IMR-90 (cell line): ENCODE measurements at regions not wholly inside any gene's neighbourhood (a gene's known extent, or its start where the extent isn't known, plus 50 kb on each side); places are given as distances from the start of the nearest gene placed in this dataset.

Experiments used
- ATAC-seq: fragments of 200-7000 bp; cut with Tn5 transposase; 2 replicates; pipeline ENCODE4 v1.9.1; 2020; ENCODE audit warnings: low read depth, mild to moderate bottlenecking, moderate library complexity
- BruUV-seq: library from RNA; stranded (reverse); fragments of 400-500 nt; replicated peaks from 2 replicates; lab custom pipeline; 2021; lab: Mats Ljungman, UMichigan
- CTCF ChIA-PET: fragments of 300-600 bp; formaldehyde crosslinking; extraction: SDS; loops from one replicate; lab custom pipeline; 2021; ENCODE audit warnings: antibody characterized with exemption; lab: Yijun Ruan, JAX
- POLR2A ChIA-PET: fragments of 300-600 bp; sonication (Branson Sonifier 250); formaldehyde crosslinking; loops from one replicate; lab custom pipeline; 2022; ENCODE audit warnings: antibody characterized with exemption; ENCODE audit not compliant: unreplicated experiment; lab: Charles Lee
- DNase-seq: peaks from one replicate; pipeline ENCODE4 v3.0.0; 2013
- H2AFZ ChIP-seq: replicated peaks from 2 replicates; pipeline ENCODE3; 2013; ENCODE audit warnings: low read length, mild to moderate bottlenecking; ENCODE audit not compliant: poor library complexity
- H2AK5ac ChIP-seq: 2 replicates; pipeline ENCODE4 v1.6.1; 2013; ENCODE audit warnings: low read depth, low read length, inconsistent platforms
- H2AK9ac ChIP-seq: replicated peaks from 2 replicates; pipeline ENCODE3; 2013; ENCODE audit warnings: mild to moderate bottlenecking, low read depth, low read length, moderate library complexity; ENCODE audit not compliant: poor library complexity
- H2BK120ac ChIP-seq: 2 replicates; pipeline ENCODE4 v1.6.1; 2013; ENCODE audit warnings: low read depth, low read length, inconsistent platforms
- H2BK15ac ChIP-seq: 3 replicates; pipeline ENCODE4 v1.6.1; 2013; ENCODE audit warnings: low read depth, low read length, inconsistent platforms
- H2BK20ac ChIP-seq: 2 replicates; pipeline ENCODE4 v1.6.1; 2013; ENCODE audit warnings: low read depth, mild to moderate bottlenecking, inconsistent platforms, low read length, moderate library complexity
- H2BK5ac ChIP-seq: 2 replicates; pipeline ENCODE4 v1.6.1; 2013; ENCODE audit warnings: mild to moderate bottlenecking, low read depth, low read length, inconsistent platforms; ENCODE audit not compliant: poor library complexity, severe bottlenecking
- H3K14ac ChIP-seq: replicated peaks from 2 replicates; pipeline ENCODE4 v1.6.1; 2013; ENCODE audit warnings: low read depth, low read length, inconsistent platforms
- H3K18ac ChIP-seq: 2 replicates; pipeline ENCODE4 v1.6.1; 2013; ENCODE audit warnings: low read depth, low read length, control low read depth
- H3K23ac ChIP-seq: 2 replicates; pipeline ENCODE4 v1.6.1; 2013; ENCODE audit warnings: low read depth, low read length, inconsistent platforms
- H3K27ac ChIP-seq: 2 replicates; pipeline ENCODE4 v1.5.1; 2013; ENCODE audit warnings: mild to moderate bottlenecking, control low read depth, low read length; ENCODE audit not compliant: insufficient read depth
- H3K27me3 ChIP-seq: 2 replicates; pipeline ENCODE4 v1.6.1; 2013; ENCODE audit warnings: low read length; ENCODE audit not compliant: control insufficient read depth, insufficient read depth
- H3K36me3 ChIP-seq: 2 replicates; pipeline ENCODE4 v1.6.1; 2013; ENCODE audit warnings: low read length, mixed read lengths; ENCODE audit not compliant: control insufficient read depth, insufficient read depth
- H3K4ac ChIP-seq: 2 replicates; pipeline ENCODE4 v1.6.1; 2013; ENCODE audit warnings: low read depth, low read length, inconsistent platforms
- H3K4me1 ChIP-seq: 2 replicates; pipeline ENCODE4 v1.6.1; 2013; ENCODE audit warnings: low read length, mixed read lengths; ENCODE audit not compliant: control insufficient read depth, insufficient read depth
- H3K4me2 ChIP-seq: 2 replicates; pipeline ENCODE4 v1.6.1; 2013; ENCODE audit warnings: low read depth, mild to moderate bottlenecking, control low read depth, low read length, moderate library complexity
- H3K4me3 ChIP-seq: 2 replicates; pipeline ENCODE4 v1.5.1; 2013; ENCODE audit warnings: low read depth, mild to moderate bottlenecking, control low read depth, low read length, moderate library complexity; ENCODE audit not compliant: insufficient read depth
- H3K56ac ChIP-seq: 2 replicates; pipeline ENCODE4 v1.6.1; 2013; ENCODE audit warnings: low read length, inconsistent platforms; ENCODE audit not compliant: insufficient read depth; ENCODE audit errors: extremely low read depth
- H3K79me1 ChIP-seq, 2 experiments: 2 replicates each; pipeline ENCODE4 v1.6.1; 2013; ENCODE audit warnings: low read length in 2 of 2, inconsistent platforms in 1 of 2, low read depth in 1 of 2
- H3K9ac ChIP-seq: 2 replicates; pipeline ENCODE4 v1.6.1; 2013; ENCODE audit warnings: low read depth, low read length, control low read depth
- H3K9me1 ChIP-seq: 2 replicates; pipeline ENCODE4 v1.6.1; 2013; ENCODE audit warnings: low read length, inconsistent platforms; ENCODE audit not compliant: insufficient read depth
- H3K9me3 ChIP-seq: 2 replicates; pipeline ENCODE4 v1.6.1; 2013; ENCODE audit warnings: low read length; ENCODE audit not compliant: control insufficient read depth, insufficient read depth
- H4K20me1 ChIP-seq: 2 replicates; pipeline ENCODE4 v1.6.1; 2013; ENCODE audit warnings: low read length, inconsistent platforms; ENCODE audit not compliant: insufficient read depth
- H4K5ac ChIP-seq: 2 replicates; pipeline ENCODE4 v1.6.1; 2013; ENCODE audit warnings: mild to moderate bottlenecking, low read depth, low read length, control low read depth
- H4K8ac ChIP-seq, 2 experiments: 2 replicates each; pipeline ENCODE4 v1.6.1; 2013; ENCODE audit warnings: low read depth in 2 of 2, low read length in 2 of 2, control low read depth in 1 of 2, inconsistent platforms in 1 of 2
- H4K91ac ChIP-seq: 2 replicates; pipeline ENCODE4 v1.6.1; 2013; ENCODE audit warnings: low read depth, low read length, inconsistent platforms; ENCODE audit not compliant: insufficient read depth
- CEBPB ChIP-seq: IDR thresholded peaks from 2 replicates; pipeline ENCODE4 v1.6.1; 2012; ENCODE audit warnings: low read depth, low read length, improper control_type of control experiment
- CHD1 ChIP-seq: IDR thresholded peaks from 2 replicates; pipeline ENCODE4 v1.6.1; 2012; ENCODE audit warnings: low read depth, low read length, improper control_type of control experiment
- ELK1 ChIP-seq: fragments of 150-350 bp; IDR thresholded peaks from 2 replicates; pipeline ENCODE4 v1.6.1; 2016; ENCODE audit warnings: low read depth, mild to moderate bottlenecking, low read length, moderate library complexity, borderline replicate concordance
- MAFK ChIP-seq: IDR thresholded peaks from 2 replicates; pipeline ENCODE4 v1.6.1; 2012; ENCODE audit warnings: low read depth, low read length, improper control_type of control experiment
- MAZ ChIP-seq: IDR thresholded peaks from 2 replicates; pipeline ENCODE4 v1.6.1; 2012; ENCODE audit warnings: low read depth, mild to moderate bottlenecking, low read length, improper control_type of control experiment, moderate library complexity, borderline replicate concordance
- MXI1 ChIP-seq: IDR thresholded peaks from 2 replicates; pipeline ENCODE4 v1.6.1; 2012; ENCODE audit warnings: low read depth, mild to moderate bottlenecking, low read length, moderate library complexity, borderline replicate concordance
- NFE2L2 ChIP-seq: fragments of 150-350 bp; IDR thresholded peaks from 2 replicates; pipeline ENCODE4 v1.6.1; 2016; ENCODE audit warnings: low read depth, mild to moderate bottlenecking, low read length
- POLR2A ChIP-seq: IDR thresholded peaks from 2 replicates; pipeline ENCODE4 v1.6.1; 2012; ENCODE audit warnings: mild to moderate bottlenecking, low read depth, low read length
- RAD21 ChIP-seq: IDR thresholded peaks from 2 replicates; pipeline ENCODE4 v1.6.1; 2012; ENCODE audit warnings: low read length, improper control_type of control experiment
- RCOR1 ChIP-seq: IDR thresholded peaks from 2 replicates; pipeline ENCODE4 v1.6.1; 2012; ENCODE audit warnings: mild to moderate bottlenecking, low read length, improper control_type of control experiment; ENCODE audit not compliant: insufficient replicate concordance
- RFX5 ChIP-seq: IDR thresholded peaks from 2 replicates; pipeline ENCODE4 v1.8.0; 2012; ENCODE audit warnings: low read depth, mild to moderate bottlenecking, low read length, moderate library complexity
- SMC3 ChIP-seq: fragments of 150-350 bp; IDR thresholded peaks from 2 replicates; pipeline ENCODE4 v1.6.1; 2016; ENCODE audit warnings: low read depth, mild to moderate bottlenecking, antibody characterized with exemption, low read length, moderate library complexity
- USF2 ChIP-seq: fragments of 150-350 bp; IDR thresholded peaks from 2 replicates; pipeline ENCODE4 v1.6.1; 2017; ENCODE audit warnings: mild to moderate bottlenecking, antibody characterized with exemption, low read length, low read depth
- WGBS, 2 experiments: methylation state at CpG; one replicate each; pipeline versions ENCODE4 v1.1.5 to v1.1.7; 2013; ENCODE audit warnings: missing lambda C conversion rate in 2 of 2; ENCODE audit not compliant: insufficient read length in 1 of 2; ENCODE audit errors: extremely low coverage in 2 of 2; 5-methylcytosine and 5-hydroxymethylcytosine counted together
- dilution Hi-C: fragments of 300-500 bp; cut with HindIII; formaldehyde crosslinking; loops from one replicate; pipeline ENCODE4 v1.14.3; 2018; ENCODE audit warnings: low sequenced_read_pairs; ENCODE audit not compliant: unreplicated experiment
- in situ Hi-C: fragments of 300-500 bp; cut with MboI; formaldehyde crosslinking; loops from 3 replicates; pipeline ENCODE4 v1.14.3; 2019; ENCODE audit warnings: low sequenced_read_pairs, inconsistent platforms, mixed read lengths
- intact Hi-C: fragments of 100-400 bp; cut with micrococcal nuclease; formaldehyde crosslinking; loops from 2 replicates; pipeline ENCODE4 v1.10.0; 2022

DNA sequence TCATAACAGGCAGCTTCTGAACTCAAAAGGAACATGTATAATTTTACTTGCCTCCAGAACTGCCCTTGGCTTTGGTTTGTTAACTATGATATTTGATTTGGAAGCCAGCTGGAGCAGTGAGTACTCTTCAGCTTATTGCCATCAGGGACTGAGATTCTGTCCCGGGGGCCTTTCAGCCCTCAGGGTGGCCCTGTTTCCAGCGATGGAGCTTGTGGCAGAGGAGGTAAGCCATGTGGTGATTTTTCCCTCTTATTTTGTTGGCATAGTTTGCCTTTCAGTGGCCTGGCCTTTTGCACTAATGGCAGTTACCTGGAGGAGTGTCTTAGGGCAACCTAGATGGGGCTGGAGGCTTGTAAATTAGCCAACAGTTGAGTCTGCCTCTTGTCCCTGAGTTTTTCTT is 1955.0 kb upstream of the LRRTM1 start:
- Histone ChIP-seq H3K36me3 (no peaks in the 10 kb centered on the region), H3K27me3 (no peaks in the 10 kb centered on the region), H3K4ac (no peak overlapping the region), H4K5ac (no peak overlapping the region), H2BK20ac (no peak overlapping the region), H3K4me1 (no peaks in the 10 kb centered on the region), H2BK15ac (no peak overlapping the region), H3K23ac (no peak overlapping the region), H3K4me3 (no peak overlapping the region), H3K9ac (no peak overlapping the region), H3K9me1 (no peaks in the 10 kb centered on the region), H2BK5ac (no peak overlapping the region), H2AK5ac (no peak overlapping the region), H2AK9ac (no peak overlapping the region), H3K14ac (no peak overlapping the region), H3K56ac (no peak overlapping the region), H3K79me1 (no peaks in the 10 kb centered on the region), H3K4me2 (no peak overlapping the region), H3K18ac (no peak overlapping the region), H4K20me1 (no peaks in the 10 kb centered on the region), H3K9me3 (peaks cover 28% of the 10 kb centered on the region), H4K8ac (no peak overlapping the region), H3K27ac (no peak overlapping the region), H2AFZ (no peak overlapping the region), H4K91ac (no peak overlapping the region), H2BK120ac (no peak overlapping the region)
- no peak for ATAC-seq
- intact Hi-C loops (no loop called here), dilution Hi-C loops (no loop called here), in situ Hi-C loops (no loop called here)
- no peak for DNase-seq
- ChIA-PET POLR2A (no interaction called here), CTCF (no interaction called here)
- no TSS peak for BruUV-seq
- TF ChIP-seq RAD21 (no peak), RCOR1 (no peak), CEBPB (no peak), CHD1 (no peak), USF2 (no peak), NFE2L2 (no peak), MAFK (no peak), RFX5 (no peak), MXI1 (no peak), SMC3 (no peak), MAZ (no peak), ELK1 (no peak), POLR2A (no peak)
- no CpG with 5 or more reads among the region's 2 CpGs for WGBS, 2 experiments
